Coronary artery (tissue), 2 donors: ENCODE measurements at regions not wholly inside any gene's neighbourhood (a gene's known extent, or its start where the extent isn't known, plus 50 kb on each side); places are given as distances from the start of the nearest gene placed in this dataset.

Experiments used
- DNase-seq: peaks from one replicate; pipeline ENCODE4 v3.0.0-alpha.2; 2017; ENCODE audit warnings: low spot score
- H3K27ac ChIP-seq, 2 donors: fragments of 200-600 bp; sonication (generic); one replicate each; pipeline ENCODE4 v1.5.1; 2016 to 2019
- H3K4me3 ChIP-seq: fragments of 200-600 bp; sonication (generic); 2 replicates; pipeline ENCODE4 v1.5.1; 2016; ENCODE audit warnings: mild to moderate bottlenecking, moderate library complexity
- TF ChIP-seq, protein P1 (sequence below): fragments of 200-600 bp; sonication (generic); IDR thresholded peaks from one replicate; pipeline ENCODE4 v1.5.1; 2019; ENCODE audit warnings: antibody characterized with exemption

DNA sequence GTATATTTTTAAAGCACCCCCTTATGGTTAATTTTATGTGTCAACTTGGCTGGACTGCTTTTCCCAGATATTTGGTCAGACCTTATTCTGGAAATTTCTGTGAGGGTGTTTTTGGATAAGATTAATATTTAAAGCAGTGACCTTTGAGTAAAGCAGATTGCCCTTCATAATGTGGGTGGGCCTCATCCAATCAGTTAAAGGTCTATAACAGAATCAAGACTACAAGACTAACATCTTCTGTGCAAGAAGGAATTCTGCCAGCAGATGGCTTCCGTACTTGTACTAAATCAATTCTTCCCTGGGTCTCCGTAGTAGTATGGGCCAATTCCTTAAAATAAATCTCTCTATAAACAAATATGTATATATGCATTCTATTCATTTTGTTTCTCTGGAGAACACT is 257.6 kb downstream of the ETNK1 start:
- TF ChIP-seq, protein P1, sequence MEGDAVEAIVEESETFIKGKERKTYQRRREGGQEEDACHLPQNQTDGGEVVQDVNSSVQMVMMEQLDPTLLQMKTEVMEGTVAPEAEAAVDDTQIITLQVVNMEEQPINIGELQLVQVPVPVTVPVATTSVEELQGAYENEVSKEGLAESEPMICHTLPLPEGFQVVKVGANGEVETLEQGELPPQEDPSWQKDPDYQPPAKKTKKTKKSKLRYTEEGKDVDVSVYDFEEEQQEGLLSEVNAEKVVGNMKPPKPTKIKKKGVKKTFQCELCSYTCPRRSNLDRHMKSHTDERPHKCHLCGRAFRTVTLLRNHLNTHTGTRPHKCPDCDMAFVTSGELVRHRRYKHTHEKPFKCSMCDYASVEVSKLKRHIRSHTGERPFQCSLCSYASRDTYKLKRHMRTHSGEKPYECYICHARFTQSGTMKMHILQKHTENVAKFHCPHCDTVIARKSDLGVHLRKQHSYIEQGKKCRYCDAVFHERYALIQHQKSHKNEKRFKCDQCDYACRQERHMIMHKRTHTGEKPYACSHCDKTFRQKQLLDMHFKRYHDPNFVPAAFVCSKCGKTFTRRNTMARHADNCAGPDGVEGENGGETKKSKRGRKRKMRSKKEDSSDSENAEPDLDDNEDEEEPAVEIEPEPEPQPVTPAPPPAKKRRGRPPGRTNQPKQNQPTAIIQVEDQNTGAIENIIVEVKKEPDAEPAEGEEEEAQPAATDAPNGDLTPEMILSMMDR = no peak
- Histone ChIP-seq H3K4me3 (no peak overlapping the region), H3K27ac (no peak overlapping the region)
- no peak for DNase-seq

DNA sequence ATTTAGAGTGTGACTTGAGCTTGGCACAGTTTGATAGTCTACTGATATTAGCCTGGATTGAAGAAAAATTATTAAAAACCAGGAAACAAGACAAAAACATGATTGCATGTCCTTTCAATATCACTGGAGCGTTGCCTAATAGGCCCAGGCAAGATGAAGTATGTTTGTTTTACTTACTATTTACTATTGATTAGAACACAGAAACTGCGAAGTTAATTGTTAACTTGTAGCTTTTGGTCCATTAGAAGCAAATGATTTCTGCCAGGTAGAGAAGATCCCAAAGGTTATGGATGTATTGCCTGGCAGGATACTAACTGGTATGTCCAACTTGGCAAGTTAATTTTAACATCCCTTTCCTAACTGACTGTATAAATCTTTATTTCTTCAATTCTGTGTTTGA is 268.9 kb downstream of the ETNK1 start:
- H3K4me3 ChIP-seq = no peak overlapping the region
- DNase-seq = no peak
- TF ChIP-seq, protein P1 = no peak
- H3K27ac ChIP-seq = no peak overlapping the region

DNA sequence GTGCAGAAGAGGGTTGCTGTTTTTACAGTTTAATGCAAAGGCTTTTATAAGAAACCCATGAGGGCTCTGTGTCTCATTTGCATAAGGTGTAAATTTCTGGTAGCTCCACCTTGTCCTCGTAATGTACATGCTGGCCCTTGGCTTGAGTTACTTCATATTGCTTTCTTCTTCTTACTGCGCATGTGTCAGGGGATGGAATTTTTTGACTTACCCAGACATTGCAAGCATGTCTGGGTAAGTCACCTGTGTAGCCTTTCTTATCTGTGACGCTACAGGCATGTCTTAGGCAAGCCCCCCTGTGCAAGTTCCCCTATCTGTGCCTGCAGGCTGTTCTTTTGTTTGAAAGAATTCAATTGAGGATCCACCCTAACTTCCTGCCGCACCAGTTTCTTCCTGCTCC is 274.2 kb downstream of the ETNK1 start:
- Histone ChIP-seq H3K4me3 (no peak overlapping the region), H3K27ac (no peak overlapping the region)
- TF ChIP-seq, protein P1 = no peak
- DNase-seq = no peak

DNA sequence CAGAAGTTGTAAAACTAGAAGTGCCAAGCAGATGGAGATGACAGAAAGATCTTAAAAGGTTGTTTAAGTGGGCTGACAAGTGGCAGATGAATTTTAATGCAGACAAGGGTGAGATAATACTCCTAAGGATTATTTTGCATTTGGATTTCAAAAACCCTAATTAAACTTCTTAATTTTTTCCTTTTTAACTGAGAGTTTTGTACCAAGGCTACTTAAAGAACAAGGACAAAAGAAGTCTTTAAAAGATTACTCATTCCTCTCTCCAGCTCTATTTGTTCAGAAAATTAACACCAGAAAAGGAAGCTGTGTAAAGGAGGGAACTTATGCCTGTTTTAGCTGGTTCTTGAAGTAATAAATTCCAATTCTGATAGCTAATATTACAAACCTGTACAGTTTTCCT is 275.4 kb downstream of the ETNK1 start:
- no peak for DNase-seq
- no peak overlapping the region for H3K27ac ChIP-seq
- no peak overlapping the region for H3K4me3 ChIP-seq
- TF ChIP-seq, protein P1 = no peak

DNA sequence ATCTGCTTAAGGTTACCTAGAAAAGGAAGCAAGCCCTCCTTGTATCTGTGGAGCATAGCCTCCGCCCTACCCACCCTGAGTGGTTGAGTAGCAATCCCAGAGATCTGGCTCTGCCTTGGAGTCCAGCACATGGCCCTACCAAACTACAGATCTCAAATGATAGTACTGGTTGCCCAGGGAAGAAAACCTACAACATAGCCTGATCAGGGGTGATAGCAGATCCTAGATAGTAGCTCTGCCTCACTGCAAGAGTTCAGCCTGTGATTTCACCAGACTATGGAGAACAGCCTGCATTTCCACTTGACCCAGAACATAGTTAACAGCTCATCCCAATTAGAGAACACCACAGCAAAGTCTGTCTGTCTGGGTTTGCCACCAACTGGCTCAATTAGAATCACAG is 279.5 kb downstream of the ETNK1 start:
- TF ChIP-seq, protein P1 = no peak
- Histone ChIP-seq H3K4me3 (no peak overlapping the region), H3K27ac (no peak overlapping the region)
- DNase-seq = no peak

DNA sequence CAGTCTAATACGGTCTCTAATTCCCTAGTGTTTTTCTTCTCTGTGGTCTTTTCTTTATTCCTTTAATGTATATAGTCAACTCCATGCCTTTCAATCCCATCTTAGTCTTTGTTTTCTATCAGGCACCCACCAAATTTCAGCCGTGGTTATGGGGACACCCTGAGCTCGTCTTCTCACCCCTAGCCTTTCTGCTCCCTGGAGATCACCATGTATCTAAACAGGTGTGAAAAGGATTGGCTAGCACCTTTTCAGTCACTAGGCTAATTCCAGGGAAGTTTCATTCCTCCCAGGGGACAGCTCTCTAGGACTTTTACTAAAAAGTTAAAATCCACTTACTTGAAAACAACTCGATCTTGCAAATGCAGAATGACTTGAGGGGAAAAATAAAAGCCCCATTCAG is 291.3 kb downstream of the ETNK1 start:
- TF ChIP-seq, protein P1 = no peak
- DNase-seq = no peak
- no peak overlapping the region for H3K4me3 ChIP-seq
- H3K27ac ChIP-seq = no peak overlapping the region

DNA sequence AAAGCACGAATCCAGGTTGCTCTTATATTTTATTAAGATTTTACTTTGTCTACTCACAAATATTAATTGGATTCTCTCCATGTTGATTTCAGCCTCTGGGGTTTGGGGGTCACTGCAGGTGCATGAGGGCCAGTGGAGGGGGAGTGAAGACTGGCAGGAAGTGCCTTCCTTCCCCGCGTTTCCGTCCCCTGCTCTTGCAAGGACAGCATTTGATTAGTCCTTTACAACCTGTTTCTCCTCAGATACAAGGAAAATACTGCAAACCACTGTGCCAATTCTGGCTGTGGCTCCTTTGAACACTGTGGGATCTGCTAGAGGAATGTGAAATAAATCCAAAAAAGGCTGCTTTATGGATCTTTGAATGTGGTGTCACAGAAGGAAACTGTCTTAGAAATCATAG is 291.8 kb downstream of the ETNK1 start:
- no peak overlapping the region for H3K4me3 ChIP-seq
- TF ChIP-seq, protein P1 = no peak
- no peak overlapping the region for H3K27ac ChIP-seq
- DNase-seq = no peak
